Adrenal gland (tissue), 5 donors: ENCODE measurements at regions not wholly inside any gene's neighbourhood (a gene's known extent, or its start where the extent isn't known, plus 50 kb on each side); places are given as distances from the start of the nearest gene placed in this dataset.

Experiments used
- CTCF ChIP-seq, 6 experiments: fragments of 450-650 bp in 4 of 6; fragments of 200-600 bp in 2 of 6; sonication (generic) in 1 of 6; IDR thresholded peaks; 1 replicate in 5 of 6; 2 replicates in 1 of 6; pipeline versions ENCODE4 v1.5.1 to v1.8.0; 2016 to 2021; ENCODE audit warnings: antibody characterized with exemption in 6 of 6, mild to moderate bottlenecking in 2 of 6, moderate library complexity in 1 of 6
- POLR2A ChIP-seq, 2 donors: fragments of 450-650 bp; IDR thresholded peaks; one replicate each; pipeline ENCODE4 v1.6.1; 2017; ENCODE audit warnings: antibody characterized with exemption in 2 of 2, mild to moderate bottlenecking in 2 of 2, moderate library complexity in 1 of 2
- donor health status: DM: no; HTN: no; CAD: no.

- TF ChIP-seq POLR2A (IDR thresholded peaks at IDR 0.05): no peak
- no peak for TF ChIP-seq CTCF (IDR thresholded peaks at IDR 0.05)
Measured at GRCh38 chr7:49320083-49320482, 395.7 kb downstream of the CDC14C start.
